SKM-1 (cell line): ENCODE measurements at regions not wholly inside any gene's neighbourhood (a gene's known extent, or its start where the extent isn't known, plus 50 kb on each side); places are given as distances from the start of the nearest gene placed in this dataset.
"Not testable (repeated sequence)": the region's sequence is repeated elsewhere in the genome, so short reads cannot be mapped to it uniquely, and the experiment has no call there.

Experiments used
- DNase-seq: peaks from one replicate; lab custom pipeline; 2025; ENCODE audit not compliant: unreplicated experiment; lab: John Stamatoyannopoulos, UW

GRCh38 chr14:106706488-106706887 is 1180.1 kb downstream of the TMEM121 start:
- not testable (repeated sequence) for DNase-seq

- DNase-seq = not testable (repeated sequence)
Observed at GRCh38 chr14:106710187-106710586, 1183.8 kb downstream of the TMEM121 start.

- not testable (repeated sequence) for DNase-seq
Observed at GRCh38 chr14:106712513-106712912, 1186.1 kb downstream of the TMEM121 start.

DNA sequence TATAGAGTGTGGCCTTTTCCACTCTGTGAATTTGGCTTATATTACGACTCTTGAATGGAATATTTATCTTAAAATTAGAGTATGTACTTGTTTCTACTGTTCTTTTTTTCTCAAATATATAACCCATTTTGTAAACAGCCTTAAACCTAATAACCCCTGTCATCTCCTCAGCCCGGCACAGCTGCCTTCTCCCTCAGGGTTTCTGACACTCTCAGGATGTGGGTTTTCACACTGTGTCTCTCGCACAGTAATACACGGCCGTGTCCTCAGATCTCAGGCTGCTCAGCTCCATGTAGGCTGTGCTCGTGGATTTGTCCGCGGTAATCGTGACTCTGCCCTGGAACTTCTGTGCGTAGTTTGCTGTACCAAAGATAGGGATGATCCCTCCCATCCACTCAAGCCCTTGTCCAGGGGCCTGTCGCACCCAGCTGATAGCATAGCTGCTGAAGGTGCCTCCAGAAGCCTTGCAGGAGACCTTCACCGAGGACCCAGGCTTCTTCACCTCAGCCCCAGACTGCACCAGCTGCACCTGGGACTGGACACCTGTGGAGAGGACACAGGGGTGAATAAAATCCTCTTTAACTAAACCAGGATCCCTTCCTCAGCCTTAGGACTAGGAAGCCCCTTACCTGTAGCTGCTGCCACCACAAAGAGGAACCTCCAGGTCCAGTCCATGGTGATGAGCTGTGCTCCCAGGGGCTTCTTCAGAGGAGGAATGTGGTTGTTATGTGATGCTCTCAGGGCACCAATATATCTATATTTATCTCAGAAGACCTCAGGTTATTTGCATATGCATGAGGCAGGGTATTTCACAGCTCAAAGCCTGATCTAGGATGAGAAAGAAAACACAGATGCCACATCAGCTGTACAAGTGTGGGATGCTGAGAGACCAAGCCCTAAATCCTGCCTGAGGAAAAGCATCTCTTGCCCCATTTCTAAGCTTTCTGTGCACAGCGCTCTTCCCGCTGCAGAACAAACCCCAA is 1188.4 kb downstream of the TMEM121 start:
- DNase-seq = not testable (repeated sequence)

GRCh38 chr14:106717544-106717943 is 1191.2 kb downstream of the TMEM121 start:
- DNase-seq = not testable (repeated sequence)

GRCh38 chr14:106719880-106720279 is 1193.5 kb downstream of the TMEM121 start:
- not testable (repeated sequence) for DNase-seq

GRCh38 chr14:106721926-106722325 is 1195.5 kb downstream of the TMEM121 start:
- not testable (repeated sequence) for DNase-seq

DNA sequence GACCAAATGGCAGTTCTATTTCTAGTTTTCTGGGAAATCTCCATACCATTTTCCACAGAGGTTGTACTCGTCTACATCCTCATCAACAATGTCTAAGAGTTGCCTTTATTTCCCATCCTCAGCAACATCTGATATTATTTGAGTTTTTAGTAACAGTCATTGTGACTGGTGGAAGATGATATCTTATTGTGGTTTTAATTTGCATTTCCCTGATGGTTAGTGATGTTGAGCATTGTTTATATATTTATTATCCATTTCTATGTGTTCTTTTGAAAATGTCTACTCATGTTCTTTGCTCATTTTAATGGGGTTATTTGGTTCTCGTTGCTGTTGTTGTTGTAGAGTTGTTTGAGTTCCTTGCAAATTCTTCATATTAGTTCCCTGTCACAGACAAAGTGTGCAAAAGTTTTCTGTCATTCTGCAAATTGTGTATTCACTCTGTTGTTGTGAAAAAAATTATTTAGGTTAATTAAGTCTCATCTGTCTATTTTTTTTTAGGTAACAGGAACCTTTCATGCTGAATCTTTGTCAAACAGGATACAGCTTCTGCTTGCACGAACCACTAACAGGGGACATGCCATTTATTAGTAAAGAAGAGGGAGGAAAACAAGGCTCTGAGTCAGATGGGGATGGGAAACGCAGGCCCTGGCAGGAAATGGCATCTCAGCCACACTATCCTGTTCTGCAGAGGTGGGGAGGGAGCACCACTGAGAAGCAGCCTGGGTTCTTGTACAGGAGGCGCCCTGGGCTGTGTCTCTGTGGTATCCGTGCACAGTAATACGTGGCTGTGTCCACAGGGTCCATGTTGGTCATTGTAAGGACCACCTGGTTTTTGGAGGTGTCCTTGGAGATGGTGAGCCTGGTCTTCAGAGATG is 1196.7 kb downstream of the TMEM121 start:
- not testable (repeated sequence) for DNase-seq

DNA sequence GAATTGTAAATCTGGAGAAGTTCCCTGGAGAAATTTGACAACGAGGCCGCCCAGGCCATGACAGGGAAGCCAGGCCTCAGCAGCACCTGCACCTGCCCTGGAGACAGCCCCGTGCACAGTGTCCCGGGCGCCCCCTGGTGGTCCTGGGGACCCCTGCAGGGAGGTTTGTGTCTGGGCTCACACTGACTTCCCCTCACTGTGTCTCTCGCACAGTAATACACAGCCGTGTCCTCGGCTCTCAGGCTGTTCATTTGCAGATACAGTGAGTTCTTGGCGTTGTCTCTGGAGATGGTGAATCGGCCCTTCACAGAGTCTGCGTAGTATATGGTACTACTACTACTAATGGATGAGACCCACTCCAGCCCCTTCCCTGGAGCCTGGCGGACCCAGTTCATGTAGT is 1201.6 kb downstream of the TMEM121 start:
- DNase-seq = not testable (repeated sequence)

GRCh38 chr14:106728611-106729010 is 1202.2 kb downstream of the TMEM121 start:
- no peak for DNase-seq

GRCh38 chr14:106729551-106729950 is 1203.2 kb downstream of the TMEM121 start:
- DNase-seq = no peak

DNA sequence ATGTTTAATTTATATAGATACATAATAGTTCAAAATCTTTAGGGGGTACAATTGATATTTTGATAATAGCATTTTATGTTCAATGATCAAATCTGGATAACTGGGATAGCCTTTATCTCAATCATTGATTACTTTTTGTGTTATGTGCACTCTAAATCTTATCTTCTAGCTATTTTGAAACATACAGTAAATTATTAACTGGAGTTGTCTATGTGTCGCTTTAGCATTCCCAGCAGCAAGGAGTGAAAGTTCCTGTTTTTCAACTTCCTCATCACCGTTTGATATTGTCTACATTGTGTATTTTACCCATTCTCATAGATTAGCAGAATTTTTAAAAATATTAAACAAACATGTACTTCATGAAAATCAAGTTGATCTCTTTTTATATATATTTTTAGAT is 1207.4 kb downstream of the TMEM121 start:
- DNase-seq = no peak

- no peak for DNase-seq
Observed at GRCh38 chr14:106737021-106737420, 1210.6 kb downstream of the TMEM121 start.

GRCh38 chr14:106738075-106738474 is 1211.7 kb downstream of the TMEM121 start:
- DNase-seq = no peak

DNA sequence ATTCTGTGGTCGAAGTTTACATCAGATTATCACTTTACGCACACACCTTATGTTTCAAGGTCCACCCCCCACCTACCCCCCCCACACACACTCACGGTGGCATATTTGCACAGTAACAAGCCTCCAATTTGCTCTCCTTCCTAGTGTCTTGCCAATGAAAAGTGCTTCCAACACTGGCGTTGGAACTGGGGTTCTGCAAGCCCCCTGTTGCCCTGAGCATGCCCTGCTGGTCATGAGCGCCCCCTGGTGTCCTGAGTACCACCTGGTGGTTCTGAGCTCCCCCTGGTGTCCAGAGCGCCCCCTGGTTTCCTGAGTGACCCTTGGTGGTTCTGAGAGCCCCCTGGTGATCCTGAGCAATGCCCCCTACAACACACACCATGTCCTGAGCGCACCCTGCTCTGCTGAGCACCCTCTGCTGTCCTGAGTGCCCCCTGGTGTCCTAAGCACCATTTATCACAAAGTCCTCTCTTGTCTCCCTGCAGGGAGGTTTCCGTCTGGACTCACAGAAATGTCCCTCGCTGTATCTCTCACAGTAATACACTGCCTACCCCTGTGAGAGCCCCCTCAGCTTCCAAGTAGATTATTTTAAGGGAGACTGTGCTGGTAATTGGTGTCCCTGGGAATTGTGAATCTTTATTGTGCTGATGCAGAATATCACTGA is 1212.3 kb downstream of the TMEM121 start:
- not testable (repeated sequence) for DNase-seq

DNA sequence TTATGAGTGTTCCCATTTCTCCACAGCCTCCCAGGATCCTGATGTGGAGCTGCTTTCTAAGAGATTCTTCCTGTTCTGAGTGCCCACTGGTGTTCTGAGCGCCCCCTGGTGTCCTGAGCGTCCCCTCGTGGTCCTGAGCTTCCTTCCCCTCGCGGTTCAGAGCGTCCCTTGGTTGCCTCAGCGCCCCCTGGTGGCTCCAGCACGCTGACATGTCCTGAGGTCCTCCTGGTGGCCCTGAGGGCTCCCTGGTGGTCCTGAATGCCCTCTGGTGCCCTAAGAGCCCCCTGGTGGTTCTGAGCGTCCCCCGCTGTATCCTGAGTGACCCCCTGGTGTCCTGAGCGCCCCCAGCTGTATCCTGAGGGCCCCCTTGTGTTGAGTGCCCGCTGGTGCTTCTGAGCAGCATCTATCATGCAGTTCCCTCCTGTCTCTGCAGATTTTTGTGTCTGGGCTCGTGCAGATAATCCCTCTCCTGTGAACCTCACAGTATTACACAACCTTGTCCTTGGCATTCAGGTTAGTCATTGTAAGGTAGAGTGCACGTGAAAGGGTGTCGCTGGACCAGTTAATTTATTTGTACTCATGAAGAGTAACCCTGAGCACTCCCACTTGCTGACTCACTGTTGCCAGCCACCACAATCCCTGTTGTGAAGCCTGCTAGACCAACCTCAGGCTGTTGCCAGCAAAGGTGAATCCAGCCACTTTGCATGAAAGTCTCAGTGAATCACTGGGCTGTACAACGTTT is 1214.9 kb downstream of the TMEM121 start:
- not testable (repeated sequence) for DNase-seq

DNA sequence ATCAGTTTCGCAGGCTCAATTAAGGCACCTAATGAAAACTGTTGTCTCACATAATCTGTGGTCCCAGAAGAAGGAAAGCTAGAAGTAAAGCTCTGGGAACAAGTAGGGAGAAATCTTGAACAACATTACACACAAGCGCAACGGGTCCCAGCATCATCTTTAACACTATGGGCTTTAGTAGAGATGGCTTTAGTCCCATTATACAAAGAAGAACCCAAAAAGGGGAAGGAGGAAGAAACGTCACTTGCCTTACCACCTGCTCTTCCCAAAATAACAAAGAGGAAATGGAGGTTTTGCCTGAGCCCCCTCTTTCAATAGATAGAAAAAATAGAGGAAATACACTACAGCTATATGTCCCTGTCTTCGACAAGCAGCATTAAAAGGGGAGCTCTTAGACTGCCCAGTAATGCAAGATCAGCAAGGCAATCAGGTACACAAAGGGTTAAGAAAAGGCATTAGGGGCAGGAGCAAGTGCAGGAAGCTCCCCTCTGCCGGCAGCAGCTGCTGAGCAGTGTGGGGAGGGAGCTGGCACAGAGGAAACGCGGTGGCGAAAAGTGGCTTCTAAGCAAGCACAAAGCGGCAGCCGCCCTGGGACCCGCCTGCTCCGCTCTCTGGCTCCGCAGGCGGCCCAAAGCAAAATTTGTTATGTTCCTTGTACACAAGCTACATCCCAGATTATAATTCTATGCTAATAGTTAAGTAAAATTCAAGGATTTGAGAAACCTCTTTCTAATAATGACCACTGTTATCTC is 1218.8 kb downstream of the TMEM121 start:
- DNase-seq = not testable (repeated sequence)

- DNase-seq = not testable (repeated sequence)
Observed at GRCh38 chr14:106750089-106750488, 1223.7 kb downstream of the TMEM121 start.

GRCh38 chr14:106753751-106754150 is 1227.4 kb downstream of the TMEM121 start:
- not testable (repeated sequence) for DNase-seq
